GM12878 (cell line): ENCODE measurements at regions not wholly inside any gene's neighbourhood (a gene's known extent, or its start where the extent isn't known, plus 50 kb on each side); places are given as distances from the start of the nearest gene placed in this dataset.

Source experiments
- ATAC-seq: fragments of 200-7000 bp; cut with Tn5 transposase; 3 replicates; pipeline ENCODE4 v1.9.1; 2020; ENCODE audit warnings: mild to moderate bottlenecking, moderate library complexity
- BruUV-seq: library from RNA; stranded (reverse); fragments of 400-500 nt; replicated peaks from 2 replicates; lab custom pipeline; 2021; lab: Mats Ljungman, UMichigan
- CTCF ChIA-PET: fragments of 300-600 bp; sonication (Branson Sonifier 250); formaldehyde crosslinking; extraction: SDS; loops from one replicate; lab custom pipeline; 2021; ENCODE audit warnings: inconsistent platforms; lab: Yijun Ruan, JAX
- POLR2A ChIA-PET: fragments of 350-600 bp; formaldehyde crosslinking; extraction: SDS; loops from one replicate; lab custom pipeline; 2021; ENCODE audit warnings: inconsistent platforms; lab: Charles Lee
- RAD21 ChIA-PET: fragments of 300-600 bp; sonication (Branson Sonifier 250); formaldehyde crosslinking; loops from one replicate; lab custom pipeline; 2023; ENCODE audit warnings: antibody characterized with exemption; ENCODE audit not compliant: unreplicated experiment; lab: Charles Lee
- SMC1A ChIA-PET: fragments of 300-600 bp; sonication (Branson Sonifier 250); formaldehyde crosslinking; loops from one replicate; lab custom pipeline; 2023; ENCODE audit not compliant: unreplicated experiment, uncharacterized antibody; lab: Charles Lee
- DNase-seq: peaks from one replicate; pipeline ENCODE4 v3.0.0-alpha.2; 2011; ENCODE audit warnings: low read depth, low spot score
- FAIRE-seq: peaks from 3 replicates; lab custom pipeline; 2011; peaks lifted over from hg19 to GRCh38; lab: Jason Lieb, UNC
- H2AFZ ChIP-seq: 2 replicates; pipeline ENCODE4 v1.6.0; 2011; ENCODE audit warnings: low read depth, low read length, control low read depth; ENCODE audit not compliant: control insufficient read depth
- H3K27ac ChIP-seq: 2 replicates; pipeline ENCODE4 v1.5.1; 2011; ENCODE audit warnings: control low read depth; ENCODE audit not compliant: control insufficient read depth, insufficient read depth
- H3K27me3 ChIP-seq, 2 experiments: replicated peaks in 1 of 2; 2 replicates each; pipeline versions ENCODE4 v1.6.0 to v1.6.1; 2011; ENCODE audit warnings: low read length in 1 of 2; ENCODE audit not compliant: control insufficient read depth in 2 of 2, insufficient read depth in 2 of 2
- H3K36me3 ChIP-seq, 2 experiments: 2 replicates each; pipeline ENCODE4 v1.5.1; 2011; ENCODE audit warnings: low read length in 1 of 2; ENCODE audit not compliant: control insufficient read depth in 2 of 2, insufficient read depth in 2 of 2
- H3K4me1 ChIP-seq: 2 replicates; pipeline ENCODE4 v1.6.1; 2011; ENCODE audit warnings: mild to moderate bottlenecking, low read length, moderate library complexity, mixed read lengths; ENCODE audit not compliant: control insufficient read depth, insufficient read depth
- H3K4me2 ChIP-seq: 2 replicates; pipeline ENCODE4 v1.6.0; 2011; ENCODE audit warnings: control low read depth; ENCODE audit not compliant: control insufficient read depth, insufficient read depth
- H3K4me3 ChIP-seq: fragments of 200-600 bp; sonication (generic); 2 replicates; pipeline ENCODE4 v1.5.1; 2016
- H3K79me2 ChIP-seq: 2 replicates; pipeline ENCODE4 v1.6.0; 2011; ENCODE audit warnings: low read length; ENCODE audit not compliant: control insufficient read depth, insufficient read depth
- H3K9ac ChIP-seq: 2 replicates; pipeline ENCODE4 v1.8.0; 2011; ENCODE audit warnings: low read length, control low read depth, mixed read lengths; ENCODE audit not compliant: control insufficient read depth, insufficient read depth
- H3K9me3 ChIP-seq: replicated peaks from 3 replicates; pipeline ENCODE4 v1.5.1; 2011; ENCODE audit warnings: mild to moderate bottlenecking, low read length; ENCODE audit not compliant: control insufficient read depth, insufficient read depth
- H4K20me1 ChIP-seq: 2 replicates; pipeline ENCODE4 v1.6.0; 2011; ENCODE audit not compliant: control insufficient read depth, insufficient read depth
- ASH2L ChIP-seq: fragments of 300-600, 200-600 bp; sonication (generic); IDR thresholded peaks from 2 replicates; pipeline ENCODE4 v1.6.1; 2017; ENCODE audit warnings: low read depth, mild to moderate bottlenecking, borderline replicate concordance
- BMI1 ChIP-seq: fragments of 450-650 bp; IDR thresholded peaks from 2 replicates; pipeline ENCODE4 v1.6.1; 2016; ENCODE audit warnings: mild to moderate bottlenecking, moderate library complexity, borderline replicate concordance
- CBFB ChIP-seq: IDR thresholded peaks from 2 replicates; pipeline ENCODE4 v1.6.1; 2016; ENCODE audit warnings: antibody characterized with exemption, low read depth
- DPF2 ChIP-seq: fragments of 450-650 bp; IDR thresholded peaks from 2 replicates; pipeline ENCODE4 v1.6.1; 2017; ENCODE audit warnings: mild to moderate bottlenecking
- IRF5 ChIP-seq: fragments of 450-650 bp; IDR thresholded peaks from 2 replicates; pipeline ENCODE4 v1.6.1; 2017; ENCODE audit warnings: borderline replicate concordance
- MTA3 ChIP-seq: IDR thresholded peaks from 2 replicates; pipeline ENCODE4 v1.6.1; 2012; ENCODE audit warnings: low read length, inconsistent platforms, borderline replicate concordance
- POLR2A ChIP-seq: IDR thresholded peaks from 2 replicates; pipeline ENCODE4 v1.6.1; 2011; ENCODE audit warnings: low read depth, mild to moderate bottlenecking, low read length
- POLR2AphosphoS5 ChIP-seq: IDR thresholded peaks from 2 replicates; pipeline ENCODE4 v1.6.1; 2011; ENCODE audit warnings: mild to moderate bottlenecking, low read length, inconsistent platforms
- POU2F2 ChIP-seq: IDR thresholded peaks from 3 replicates; pipeline ENCODE4 v1.6.1; 2011; ENCODE audit warnings: low read depth, mild to moderate bottlenecking, low read length, borderline replicate concordance
- RBBP5 ChIP-seq: fragments of 200-600 bp; sonication (generic); conservative IDR thresholded peaks from 2 replicates; pipeline ENCODE4 v1.6.1; 2016
- SIX5 ChIP-seq: IDR thresholded peaks from 2 replicates; pipeline ENCODE4 v1.6.1; 2011; ENCODE audit warnings: mild to moderate bottlenecking, low read depth, low read length, moderate library complexity; ENCODE audit not compliant: severe bottlenecking
- SKIL ChIP-seq: fragments of 450-650 bp; IDR thresholded peaks from 2 replicates; pipeline ENCODE4 v1.6.1; 2017; ENCODE audit warnings: mild to moderate bottlenecking, low read depth, inconsistent platforms; ENCODE audit not compliant: poor library complexity, severe bottlenecking
- SP1 ChIP-seq: IDR thresholded peaks from one replicate; pipeline ENCODE4 v1.6.1; 2011; ENCODE audit warnings: low read depth, low read length
- SREBF2 ChIP-seq: IDR thresholded peaks from 2 replicates; pipeline ENCODE4 v1.6.1; 2012; ENCODE audit warnings: mild to moderate bottlenecking, low read length
- STAT3 ChIP-seq: IDR thresholded peaks from 2 replicates; pipeline ENCODE4 v1.6.1; 2011; ENCODE audit warnings: low read depth, low read length, improper control_type of control experiment
- SUPT20H ChIP-seq: IDR thresholded peaks from 2 replicates; pipeline ENCODE4 v1.6.1; 2011; ENCODE audit warnings: low read depth, mild to moderate bottlenecking, low read length, moderate library complexity, borderline replicate concordance; ENCODE audit not compliant: control insufficient read depth
- YBX1 ChIP-seq: fragments of 450-650 bp; IDR thresholded peaks from 2 replicates; pipeline ENCODE4 v1.6.1; 2016; ENCODE audit warnings: antibody characterized with exemption
- ZBTB40 ChIP-seq: fragments of 450-650 bp; IDR thresholded peaks from 2 replicates; pipeline ENCODE4 v1.6.1; 2016; ENCODE audit warnings: mild to moderate bottlenecking, moderate library complexity, borderline replicate concordance
- ZNF384 ChIP-seq: IDR thresholded peaks from 2 replicates; pipeline ENCODE4 v1.6.1; 2012; ENCODE audit warnings: low read depth, mild to moderate bottlenecking, low read length, improper control_type of control experiment, borderline replicate concordance
- ZZZ3 ChIP-seq: IDR thresholded peaks from 2 replicates; pipeline ENCODE4 v1.6.1; 2011; ENCODE audit warnings: low read depth; ENCODE audit not compliant: control insufficient read depth, insufficient read length
- WGBS: methylation state at CpG from one replicate; pipeline ENCODE4 v1.1.6; 2016; ENCODE audit warnings: low lambda C conversion rate; ENCODE audit not compliant: insufficient replicate concordance, insufficient coverage; ENCODE audit errors: missing lambda C conversion rate; 5-methylcytosine and 5-hydroxymethylcytosine counted together
- in situ Hi-C: fragments of 300-500 bp; cut with MboI; formaldehyde crosslinking; loops from 9 replicates; pipeline ENCODE4 v1.14.3; 2018; ENCODE audit warnings: mixed read lengths
- intact Hi-C: fragments of 100-400 bp; cut with micrococcal nuclease; formaldehyde crosslinking; loops from one replicate; pipeline ENCODE4 v1.14.2; 2022; ENCODE audit not compliant: unreplicated experiment

GRCh38 chrX:42021058-42021457 lies 97.7 kb upstream of the CASK start (continued):
- TF ChIP-seq IRF5 (no peak), POU2F2 (no peak), ZBTB40 (no peak), SUPT20H (no peak), ZZZ3 (no peak), SREBF2 (no peak), YBX1 (no peak), POLR2AphosphoS5 (no peak)

GRCh38 chrX:42020225-42020624 lies 96.9 kb upstream of the CASK start:
- POLR2A ChIA-PET = no interaction called here
- H3K9ac ChIP-seq = no peak overlapping the region
- H3K4me2 ChIP-seq = no peak overlapping the region
- no peak for DNase-seq
- no peaks in the 10 kb centered on the region for H4K20me1 ChIP-seq
- intact Hi-C loops = no loop called here
- FAIRE-seq = no peak
- no peaks in the 10 kb centered on the region for H3K79me2 ChIP-seq
- no peak for ATAC-seq
- SMC1A ChIA-PET = no interaction called here
- no peak overlapping the region for H2AFZ ChIP-seq
- H3K27ac ChIP-seq = no peak overlapping the region
- RAD21 ChIA-PET = no interaction called here
- no peaks in the 10 kb centered on the region for H3K27me3 ChIP-seq
- no peak for TF ChIP-seq RBBP5
- no peak for TF ChIP-seq ZNF384
- TF ChIP-seq SIX5 = no peak
- no peak for TF ChIP-seq CBFB
- TF ChIP-seq SKIL = no peak
- no peak for TF ChIP-seq DPF2
- no peak for TF ChIP-seq STAT3
- no peak for TF ChIP-seq ASH2L
- no peak for TF ChIP-seq POLR2A
- no peak for TF ChIP-seq BMI1
- TF ChIP-seq SP1 = no peak
- TF ChIP-seq MTA3 = no peak
- no TSS peak for BruUV-seq
- in situ Hi-C loops = no loop called here
- no peaks in the 10 kb centered on the region; the same call in 2 of the 3 replicates for H3K9me3 ChIP-seq
- H3K4me1 ChIP-seq = no peaks in the 10 kb centered on the region
- no peaks in the 10 kb centered on the region for H3K36me3 ChIP-seq
- H3K4me3 ChIP-seq = no peak overlapping the region
- CTCF ChIA-PET = no interaction called here
- WGBS = 52% methylated on average over 2 of the region's 2 CpGs
